GM23338 (cell line): ENCODE measurements at regions not wholly inside any gene's neighbourhood (a gene's known extent, or its start where the extent isn't known, plus 50 kb on each side); places are given as distances from the start of the nearest gene placed in this dataset.
"Not testable (repeated sequence)": the region's sequence is repeated elsewhere in the genome, so short reads cannot be mapped to it uniquely, and the experiment has no call there.

ENCODE experiments used
- ATAC-seq: fragments of 200-7000 bp; cut with Tn5 transposase; 3 replicates; pipeline ENCODE4 v1.9.1; 2020
- DNase-seq: peaks from one replicate; pipeline ENCODE4 v3.0.0-alpha.2; 2015; ENCODE audit warnings: low spot score
- H2AFZ ChIP-seq: fragments of 200-600 bp; sonication (generic); 2 replicates; pipeline ENCODE4 v1.8.0; 2016; ENCODE audit warnings: antibody characterized with exemption, mild to moderate bottlenecking, moderate library complexity
- H3F3A ChIP-seq: fragments of 200-600 bp; sonication (generic); replicated peaks from 2 replicates; pipeline ENCODE4 v1.8.0; 2017; ENCODE audit warnings: antibody characterized with exemption, mixed run types, low read depth
- H3K27ac ChIP-seq: fragments of 200-600 bp; sonication (generic); 2 replicates; pipeline ENCODE4 v1.6.1; 2016; ENCODE audit warnings: low read depth
- H3K27me3 ChIP-seq: fragments of 200-600 bp; sonication (generic); 2 replicates; pipeline ENCODE4 v1.8.0; 2016; ENCODE audit warnings: mild to moderate bottlenecking, mixed run types, moderate library complexity; ENCODE audit not compliant: insufficient read depth
- H3K36me3 ChIP-seq: fragments of 200-600 bp; sonication (generic); 2 replicates; pipeline ENCODE4 v1.8.0; 2016; ENCODE audit warnings: mild to moderate bottlenecking; ENCODE audit not compliant: insufficient read depth
- H3K4me1 ChIP-seq: fragments of 200-600 bp; sonication (generic); 2 replicates; pipeline ENCODE4 v1.8.0; 2016; ENCODE audit warnings: mild to moderate bottlenecking, moderate library complexity; ENCODE audit not compliant: insufficient read depth
- H3K4me2 ChIP-seq: fragments of 200-600 bp; sonication (generic); 2 replicates; pipeline ENCODE4 v1.7.1; 2017; ENCODE audit warnings: mixed run types
- H3K4me3 ChIP-seq: fragments of 200-600 bp; sonication (generic); 2 replicates; pipeline ENCODE4 v1.6.1; 2016; ENCODE audit warnings: mixed run types
- H3K79me2 ChIP-seq: fragments of 200-600 bp; sonication (generic); replicated peaks from 2 replicates; pipeline ENCODE4 v1.8.0; 2017; ENCODE audit warnings: mild to moderate bottlenecking; ENCODE audit not compliant: insufficient read depth
- H3K9me2 ChIP-seq: fragments of 200-600 bp; sonication (generic); 2 replicates; pipeline ENCODE4 v1.8.0; 2017; ENCODE audit not compliant: insufficient read depth
- H4K20me1 ChIP-seq: fragments of 200-600 bp; sonication (generic); replicated peaks from 2 replicates; pipeline ENCODE4 v1.8.0; 2017; ENCODE audit warnings: mild to moderate bottlenecking; ENCODE audit not compliant: insufficient read depth
- H3K27ac Mint-ChIP-seq: 2 replicates; pipeline ENCODE4 v1.8.0; 2020; ENCODE audit warnings: inconsistent platforms, mild to moderate bottlenecking, moderate library complexity, mixed read lengths
- H3K27me3 Mint-ChIP-seq: 3 replicates; pipeline ENCODE4 v1.8.0; 2022; ENCODE audit warnings: low read depth, mild to moderate bottlenecking, moderate library complexity, mixed read lengths, inconsistent platforms; ENCODE audit not compliant: insufficient read depth, poor library complexity
- H3K36me3 Mint-ChIP-seq: 3 replicates; pipeline ENCODE4 v1.8.0; 2021; ENCODE audit warnings: low read depth, mild to moderate bottlenecking, inconsistent platforms, moderate library complexity, mixed read lengths
- H3K4me1 Mint-ChIP-seq: 3 replicates; pipeline ENCODE4 v1.8.0; 2020; ENCODE audit warnings: mild to moderate bottlenecking, inconsistent platforms, mixed read lengths
- H3K4me3 Mint-ChIP-seq: 3 replicates; pipeline ENCODE4 v1.8.0; 2021; ENCODE audit warnings: moderate library complexity, mild to moderate bottlenecking, inconsistent platforms, mixed read lengths
- H3K9me3 Mint-ChIP-seq: 3 replicates; pipeline ENCODE4 v1.8.0; 2020; ENCODE audit warnings: moderate library complexity, mild to moderate bottlenecking, inconsistent platforms, mixed read lengths
- CREB1 ChIP-seq: fragments of 250-450 bp; sonication (Bioruptor Pico); IDR thresholded peaks from 2 replicates; pipeline ENCODE4 v1.5.0; 2020; ENCODE audit warnings: low read depth, mild to moderate bottlenecking, moderate library complexity
- ETS1 ChIP-seq: IDR thresholded peaks from 2 replicates; pipeline ENCODE4 v1.6.1; 2016; ENCODE audit warnings: antibody characterized with exemption
- EZH2 ChIP-seq: fragments of 200-600 bp; sonication (generic); IDR thresholded peaks from one replicate; pipeline ENCODE4 v1.8.0; 2017; ENCODE audit warnings: antibody characterized with exemption, mild to moderate bottlenecking, low read depth; ENCODE audit not compliant: unreplicated experiment
- NANOG ChIP-seq: IDR thresholded peaks from 2 replicates; pipeline ENCODE4 v1.6.1; 2016; ENCODE audit warnings: antibody characterized with exemption, borderline replicate concordance
- POLR2AphosphoS5 ChIP-seq: IDR thresholded peaks from 2 replicates; pipeline ENCODE4 v1.6.1; 2016; ENCODE audit warnings: antibody characterized with exemption, low read depth
- REST ChIP-seq: IDR thresholded peaks from one replicate; pipeline ENCODE4 v1.6.1; 2018; ENCODE audit warnings: antibody characterized with exemption; ENCODE audit not compliant: unreplicated experiment
- STAT1 ChIP-seq: IDR thresholded peaks from one replicate; pipeline ENCODE4 v1.6.1; 2016; ENCODE audit warnings: antibody characterized with exemption; ENCODE audit not compliant: unreplicated experiment
- ZNF114 ChIP-seq: fragments of 250-450 bp; sonication (Bioruptor Pico); IDR thresholded peaks from 2 replicates; pipeline ENCODE4 v1.5.0; 2020; ENCODE audit warnings: mild to moderate bottlenecking, moderate library complexity
- ZNF331 ChIP-seq: fragments of 250-450 bp; sonication (Bioruptor Pico); IDR thresholded peaks from 2 replicates; pipeline ENCODE4 v1.5.0; 2020; ENCODE audit warnings: low read depth, mild to moderate bottlenecking, moderate library complexity
- ZNF462 ChIP-seq: fragments of 250-450 bp; sonication (Bioruptor Pico); IDR thresholded peaks from 2 replicates; pipeline ENCODE4 v1.5.0; 2020; ENCODE audit warnings: mild to moderate bottlenecking, moderate library complexity

GRCh38 chr2:228355897-228356296, 174.4 kb upstream of the SPHKAP start:
- Mint-ChIP-seq H3K27ac (no peak overlapping the region), H3K27me3 (no peaks in the 10 kb centered on the region), H3K4me3 (no peak overlapping the region), H3K4me1 (peaks cover 3% of the 10 kb centered on the region; the same call in 2 of the 3 replicates), H3K36me3 (no peaks in the 10 kb centered on the region), H3K9me3 (no peaks in the 10 kb centered on the region)
- Histone ChIP-seq H3K79me2 (no peaks in the 10 kb centered on the region), H3K4me1 (no peaks in the 10 kb centered on the region), H3K4me2 (no peak overlapping the region), H4K20me1 (no peaks in the 10 kb centered on the region), H2AFZ (no peak overlapping the region), H3K27ac (no peak overlapping the region), H3K27me3 (no peaks in the 10 kb centered on the region), H3F3A (no peaks in the 10 kb centered on the region), H3K9me2 (no peaks in the 10 kb centered on the region), H3K36me3 (no peaks in the 10 kb centered on the region), H3K4me3 (no peak overlapping the region)
- DNase-seq (no peak), ATAC-seq (no peak; the same call in 2 of the 3 replicates)
- TF ChIP-seq REST (no peak), CREB1 (CRISPR knock-in tag) (no peak), POLR2AphosphoS5 (no peak), ZNF462 (CRISPR knock-in tag) (no peak), ETS1 (no peak), STAT1 (no peak), ZNF331 (CRISPR knock-in tag) (no peak), NANOG (no peak), EZH2 (no peak), ZNF114 (CRISPR knock-in tag) (no peak)

GRCh38 chr2:228352980-228353379, 171.5 kb upstream of the SPHKAP start:
- not testable (repeated sequence) for H4K20me1 ChIP-seq, DNase-seq, H2AFZ ChIP-seq, ATAC-seq, H3K4me1 Mint-ChIP-seq, H3F3A ChIP-seq, H3K36me3 ChIP-seq, H3K9me2 ChIP-seq, H3K4me3 ChIP-seq, H3K36me3 Mint-ChIP-seq, H3K27ac Mint-ChIP-seq, H3K79me2 ChIP-seq, H3K27ac ChIP-seq, H3K4me2 ChIP-seq, H3K4me1 ChIP-seq, H3K27me3 Mint-ChIP-seq, H3K9me3 Mint-ChIP-seq, H3K27me3 ChIP-seq, H3K4me3 Mint-ChIP-seq
